8988T (cell line): ENCODE measurements at regions not wholly inside any gene's neighbourhood (a gene's known extent, or its start where the extent isn't known, plus 50 kb on each side); places are given as distances from the start of the nearest gene placed in this dataset.
"Not testable (repeated sequence)": the region's sequence is repeated elsewhere in the genome, so short reads cannot be mapped to it uniquely, and the experiment has no call there.

Source experiments
- DNase-seq: peaks from one replicate; pipeline ENCODE4 v3.0.0; 2011

GRCh38 chr11:71331631-71332030 lies 79.3 kb upstream of the SHANK2 start:
- no peak for DNase-seq

DNA sequence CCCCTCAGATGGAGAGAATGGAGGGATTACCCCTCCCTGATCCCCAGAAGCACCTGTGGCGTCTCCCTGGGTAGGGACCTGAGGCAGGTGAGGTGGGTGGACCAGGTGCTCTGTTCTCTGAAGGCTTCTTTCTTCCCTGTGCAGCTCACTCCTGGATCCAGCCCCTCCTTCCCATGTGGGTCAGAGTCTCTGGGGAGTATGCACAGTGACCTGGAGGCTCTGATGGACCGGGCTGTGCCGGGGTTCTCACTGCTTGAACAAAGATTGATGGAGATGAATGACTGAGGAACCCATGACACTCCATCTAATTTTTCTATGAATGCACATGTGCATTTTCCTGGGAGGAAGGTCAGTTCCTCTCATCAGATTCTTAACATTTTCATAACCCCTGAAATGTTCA lies 78.6 kb upstream of the SHANK2 start:
- DNase-seq, result no peak

GRCh38 chr11:71330349-71330748 lies 78.0 kb upstream of the SHANK2 start:
- no peak for DNase-seq

DNA sequence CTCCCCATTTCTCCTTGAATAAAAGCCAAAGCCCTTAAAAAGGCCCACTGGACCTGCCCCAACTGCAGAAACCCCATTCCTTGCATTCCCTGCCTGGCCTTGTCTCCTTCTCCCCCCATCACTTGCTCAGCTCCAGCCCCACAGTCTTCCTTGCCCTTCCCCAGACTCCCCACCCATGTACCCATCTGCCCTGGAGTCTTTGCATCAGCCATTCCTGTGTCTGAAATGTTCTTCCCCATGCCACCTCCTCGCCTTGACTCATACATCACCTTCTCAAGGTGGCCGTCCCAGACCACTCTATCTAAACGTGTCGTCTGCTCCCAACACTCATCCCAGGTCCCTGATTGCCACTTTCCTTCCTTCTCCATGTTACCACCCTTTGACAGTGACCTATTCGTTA lies 77.4 kb upstream of the SHANK2 start:
- no peak for DNase-seq

DNA sequence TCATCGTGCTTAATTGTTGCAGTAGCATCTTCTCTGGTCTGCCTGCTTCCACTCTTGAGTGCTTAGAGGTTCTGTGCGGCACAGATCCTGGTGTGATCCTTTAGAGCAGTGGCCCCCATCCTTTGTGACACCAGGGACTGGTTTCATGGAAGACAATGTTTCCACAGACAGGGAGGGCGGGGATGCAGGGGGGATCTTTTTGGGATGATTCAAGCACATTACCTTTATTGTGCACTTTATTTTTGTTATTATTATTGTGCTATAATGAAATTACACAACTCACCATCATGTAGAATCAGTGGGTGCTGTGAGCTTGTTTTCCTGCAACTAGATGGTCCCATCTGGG lies 76.8 kb upstream of the SHANK2 start:
- no peak for DNase-seq

GRCh38 chr11:71327156-71328085 lies 75.0 kb upstream of the SHANK2 start:
- no peak for DNase-seq

- DNase-seq, result no peak
Observed at GRCh38 chr11:71326328-71326940, 74.1 kb upstream of the SHANK2 start.

GRCh38 chr11:71325418-71326327 lies 73.3 kb upstream of the SHANK2 start:
- DNase-seq, result no peak

DNA sequence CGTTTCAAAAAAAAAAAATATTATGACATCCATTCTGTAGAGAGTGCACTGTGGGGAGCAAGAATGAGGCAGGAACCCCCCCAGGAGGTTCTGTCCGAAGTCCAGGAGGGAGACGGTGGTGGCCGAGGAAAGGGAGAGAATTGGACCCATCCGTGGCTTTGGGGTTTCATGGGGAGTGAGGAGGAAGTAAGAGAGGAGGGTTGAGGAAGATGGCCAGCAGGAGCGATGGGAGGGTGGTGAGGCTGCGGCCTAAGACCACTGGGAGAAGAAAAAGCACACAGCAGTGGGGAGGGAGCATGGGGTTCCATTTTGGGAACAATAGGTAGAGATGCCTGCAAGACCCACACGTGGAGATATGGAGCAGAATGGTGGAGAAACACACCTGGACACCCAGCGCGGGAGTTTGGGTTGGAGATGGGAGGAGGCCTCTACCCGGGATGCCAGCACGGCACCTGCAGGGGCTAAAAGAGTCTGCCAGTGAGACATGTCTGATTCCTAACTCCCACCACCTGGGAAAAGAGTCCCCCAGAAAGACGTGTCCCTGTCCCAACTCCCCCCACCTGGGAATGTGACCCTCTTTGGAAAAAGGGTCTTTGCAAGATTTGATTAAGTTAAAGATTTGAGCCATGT lies 72.5 kb upstream of the SHANK2 start:
- DNase-seq, result no peak

- no peak for DNase-seq
Observed at GRCh38 chr11:71323876-71324526, 71.6 kb upstream of the SHANK2 start.

GRCh38 chr11:71322861-71323582 lies 70.6 kb upstream of the SHANK2 start:
- no peak for DNase-seq

DNA sequence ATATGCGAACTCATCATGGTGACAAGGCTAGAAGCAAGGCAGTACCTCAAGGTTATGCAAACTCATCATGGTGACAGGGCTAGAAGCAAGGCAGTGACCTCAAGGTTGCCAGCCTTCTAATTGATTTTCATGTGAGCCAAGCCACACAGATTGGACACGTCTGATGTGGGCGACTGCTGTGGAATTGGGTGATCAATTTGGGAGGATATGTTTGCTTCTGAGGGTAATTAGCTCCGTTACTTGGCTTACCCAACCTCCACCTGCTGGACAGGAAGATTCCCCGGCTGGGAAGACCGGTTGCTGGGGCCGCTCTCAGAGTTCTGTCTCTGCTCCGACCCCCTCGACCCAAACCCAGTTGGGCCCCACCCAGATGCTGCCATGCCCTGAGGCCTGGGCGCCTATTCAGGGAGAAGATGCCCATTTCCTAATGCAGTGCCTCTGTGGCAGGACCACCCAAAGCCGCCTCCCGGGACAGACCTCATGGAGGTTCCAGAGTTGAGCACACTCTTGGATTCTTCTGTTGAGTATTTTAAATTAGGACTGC lies 69.9 kb upstream of the SHANK2 start:
- DNase-seq, result no peak

DNA sequence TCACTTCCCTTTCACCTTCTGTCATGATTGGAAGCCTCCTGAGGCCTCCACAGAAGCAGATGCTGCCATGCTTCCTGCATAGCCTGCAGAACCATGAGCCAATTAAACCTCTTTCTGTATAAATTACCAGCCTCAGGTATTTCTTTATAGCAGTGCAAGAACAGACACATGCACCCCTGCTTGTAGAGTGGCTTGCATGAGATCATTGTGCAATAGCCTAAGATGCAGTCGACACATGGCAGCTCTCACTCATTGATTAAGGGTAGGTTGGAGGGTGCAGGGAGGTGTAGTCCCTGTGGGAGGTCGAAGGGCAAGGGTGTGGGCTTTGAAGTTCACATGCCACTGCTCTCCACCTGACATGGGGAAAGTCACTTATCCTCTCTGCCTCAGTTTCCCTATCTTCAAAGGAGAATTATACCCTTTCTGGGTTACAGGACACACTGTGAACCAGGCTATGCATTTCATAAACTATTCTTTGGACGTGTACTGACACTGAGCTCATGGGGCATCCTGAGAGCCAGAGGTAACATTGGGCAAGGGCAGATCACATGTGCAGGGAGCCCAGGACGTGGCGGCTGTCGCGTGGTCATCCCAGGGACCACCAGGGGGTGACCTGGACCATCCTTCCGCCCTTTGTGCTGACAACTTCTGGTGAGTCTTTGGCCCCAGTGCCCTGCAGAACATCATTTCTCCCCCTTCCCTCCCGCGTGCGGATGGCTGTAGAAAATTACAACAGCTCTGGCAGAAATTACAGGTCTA lies 69.2 kb upstream of the SHANK2 start:
- no peak for DNase-seq

- DNase-seq, result no peak
Observed at GRCh38 chr11:71316701-71317100, 64.3 kb upstream of the SHANK2 start.

- DNase-seq, result not testable (repeated sequence)
Observed at GRCh38 chr11:71312616-71313015, 60.2 kb upstream of the SHANK2 start.

GRCh38 chr11:71311928-71312510 lies 59.6 kb upstream of the SHANK2 start:
- DNase-seq, result no peak

- DNase-seq, result no peak
Observed at GRCh38 chr11:71311176-71311925, 59.0 kb upstream of the SHANK2 start.

DNA sequence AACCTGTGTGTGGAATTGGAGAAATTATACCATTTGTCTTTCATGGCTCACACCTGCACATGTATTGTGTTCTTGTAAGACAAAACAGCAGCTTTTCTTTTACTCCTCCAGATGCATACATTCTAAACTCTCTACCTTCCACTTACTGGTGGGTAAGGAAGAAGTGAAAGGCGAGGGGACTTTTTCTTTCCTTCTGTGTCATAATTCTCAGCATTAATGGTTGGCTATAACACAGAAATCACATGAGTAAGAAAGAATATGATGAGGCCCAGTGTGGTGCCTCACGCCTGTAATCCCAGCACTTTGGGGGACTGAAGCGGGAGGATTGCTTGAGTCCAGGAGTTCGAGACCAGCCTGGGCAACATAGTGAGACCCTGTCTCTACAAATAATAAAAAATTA lies 57.8 kb upstream of the SHANK2 start:
- DNase-seq, result no peak

DNA sequence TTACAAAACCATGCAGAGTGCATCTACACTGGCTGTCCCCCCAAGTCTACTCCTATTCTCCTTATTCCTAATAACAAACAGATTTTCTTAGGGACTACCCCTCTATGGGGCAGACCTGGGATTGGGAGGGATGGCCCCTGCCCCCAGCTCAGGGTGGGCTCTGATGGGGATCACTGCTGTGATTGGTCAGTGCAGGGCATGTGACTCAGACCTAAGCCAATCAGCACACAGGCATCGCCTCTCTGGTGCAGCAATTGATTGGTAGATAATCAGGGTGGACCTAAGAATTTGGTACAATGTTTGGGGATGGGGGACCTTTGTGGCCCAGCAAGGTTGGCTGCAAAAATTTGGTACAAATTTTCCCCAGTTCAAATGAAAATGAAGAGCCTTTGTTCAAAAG lies 57.2 kb upstream of the SHANK2 start:
- no peak for DNase-seq

- DNase-seq, result no peak
Observed at GRCh38 chr11:71309181-71309580, 56.8 kb upstream of the SHANK2 start.
